GM18867 (cell line): ENCODE measurements at regions not wholly inside any gene's neighbourhood (a gene's known extent, or its start where the extent isn't known, plus 50 kb on each side); places are given as distances from the start of the nearest gene placed in this dataset.
"Not testable (repeated sequence)": the region's sequence is repeated elsewhere in the genome, so short reads cannot be mapped to it uniquely, and the experiment has no call there.

Source experiments
- ATAC-seq: cut with Tn5 transposase; IDR thresholded peaks from one replicate; pipeline ENCODE4 v1.9.1; 2021; ENCODE audit warnings: mild to moderate bottlenecking, moderate library complexity; ENCODE audit not compliant: unreplicated experiment

- no peak for ATAC-seq
Measured at GRCh38 chr3:66552846-66553245, 52.0 kb upstream of the LRIG1 start.

- ATAC-seq: no peak
Measured at GRCh38 chr3:66553441-66554113, 52.8 kb upstream of the LRIG1 start.

GRCh38 chr3:66554178-66554577 is 53.4 kb upstream of the LRIG1 start:
- ATAC-seq: no peak

GRCh38 chr3:66555214-66555844 is 54.5 kb upstream of the LRIG1 start:
- no peak for ATAC-seq

GRCh38 chr3:66557170-66557569 is 56.3 kb upstream of the LRIG1 start:
- no peak for ATAC-seq

GRCh38 chr3:66559924-66560323 is 59.1 kb upstream of the LRIG1 start:
- ATAC-seq: not testable (repeated sequence)

GRCh38 chr3:66561367-66561766 is 60.5 kb upstream of the LRIG1 start:
- no peak for ATAC-seq

- no peak for ATAC-seq
Measured at GRCh38 chr3:66565301-66565700, 64.5 kb upstream of the LRIG1 start.

- no peak for ATAC-seq
Measured at GRCh38 chr3:66567077-66567476, 66.3 kb upstream of the LRIG1 start.

- no peak for ATAC-seq
Measured at GRCh38 chr3:66572090-66572675, 71.4 kb upstream of the LRIG1 start.

GRCh38 chr3:66572938-66573710 is 72.3 kb upstream of the LRIG1 start:
- peak; percentile 90 for ATAC-seq

GRCh38 chr3:66574091-66574490 is 73.3 kb upstream of the LRIG1 start:
- no peak for ATAC-seq

GRCh38 chr3:66577426-66578203 is 76.8 kb upstream of the LRIG1 start:
- ATAC-seq: no peak

- ATAC-seq: no peak
Measured at GRCh38 chr3:66581256-66581655, 80.4 kb upstream of the LRIG1 start.

GRCh38 chr3:66582721-66583423 is 82.0 kb upstream of the LRIG1 start:
- peak; percentile 97 for ATAC-seq

GRCh38 chr3:66583424-66584040 is 82.7 kb upstream of the LRIG1 start:
- ATAC-seq: no peak

- ATAC-seq: no peak
Measured at GRCh38 chr3:66585520-66586095, 84.8 kb upstream of the LRIG1 start.

- no peak for ATAC-seq
Measured at GRCh38 chr3:66586853-66587252, 86.0 kb upstream of the LRIG1 start.

- no peak for ATAC-seq
Measured at GRCh38 chr3:66588340-66588847, 87.6 kb upstream of the LRIG1 start.
